GM18511 (cell line): ENCODE measurements at regions not wholly inside any gene's neighbourhood (a gene's known extent, or its start where the extent isn't known, plus 50 kb on each side); places are given as distances from the start of the nearest gene placed in this dataset.
"Not testable (repeated sequence)": the region's sequence is repeated elsewhere in the genome, so short reads cannot be mapped to it uniquely, and the experiment has no call there.

Experiments used
- ATAC-seq: cut with Tn5 transposase; IDR thresholded peaks from one replicate; pipeline ENCODE4 v1.9.1; 2021; ENCODE audit warnings: mild to moderate bottlenecking, moderate library complexity; ENCODE audit not compliant: unreplicated experiment

- ATAC-seq: no peak
Measured at GRCh38 chr16:63689068-63689467, 1432.8 kb downstream of the CDH11 start.

DNA sequence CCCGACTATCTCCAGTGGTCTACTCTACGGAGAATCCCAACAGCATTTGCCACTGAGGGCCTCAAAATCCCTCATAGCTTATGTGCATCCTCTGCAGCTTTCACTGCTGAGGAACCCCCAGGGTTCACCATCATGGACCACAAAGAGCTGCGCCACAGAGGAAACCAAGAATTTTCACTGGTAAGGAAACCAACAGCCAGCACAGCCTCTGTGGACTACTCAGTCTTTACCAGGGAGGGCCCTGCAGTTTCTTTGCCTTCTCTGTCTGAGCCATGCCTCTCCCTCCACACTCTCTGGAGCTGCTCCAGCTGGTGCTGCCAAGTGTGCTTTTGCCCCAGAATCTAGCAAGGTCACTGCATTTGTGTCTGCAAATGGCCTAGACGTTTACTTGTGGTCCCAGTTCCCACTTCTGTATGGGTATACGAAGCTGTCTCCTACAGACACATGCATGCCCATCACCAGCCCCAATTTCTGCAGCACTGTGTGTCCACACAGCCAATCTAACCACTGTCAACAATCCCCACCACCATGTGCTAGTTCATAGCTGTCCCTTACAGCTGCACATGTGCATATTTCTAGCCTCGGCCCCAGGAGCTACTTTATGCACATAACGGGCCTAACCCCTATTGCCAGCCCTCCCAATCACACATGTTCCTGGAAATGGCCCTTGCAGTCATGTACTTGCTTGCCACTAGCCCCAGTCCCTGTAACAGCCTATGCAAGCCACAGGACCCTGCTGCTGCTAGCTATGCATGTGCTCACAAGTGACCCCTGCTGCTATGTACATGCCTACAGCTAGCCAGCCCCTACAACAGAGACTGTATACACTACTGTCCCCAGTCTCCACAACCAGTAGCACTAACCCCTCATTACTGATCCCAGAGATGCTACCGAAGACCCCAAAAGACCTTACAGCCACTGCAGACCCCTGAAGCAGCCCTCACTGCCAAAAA lies 1437.4 kb downstream of the CDH11 start:
- no peak for ATAC-seq

GRCh38 chr16:63682844-63683243 lies 1439.0 kb downstream of the CDH11 start:
- no peak for ATAC-seq

DNA sequence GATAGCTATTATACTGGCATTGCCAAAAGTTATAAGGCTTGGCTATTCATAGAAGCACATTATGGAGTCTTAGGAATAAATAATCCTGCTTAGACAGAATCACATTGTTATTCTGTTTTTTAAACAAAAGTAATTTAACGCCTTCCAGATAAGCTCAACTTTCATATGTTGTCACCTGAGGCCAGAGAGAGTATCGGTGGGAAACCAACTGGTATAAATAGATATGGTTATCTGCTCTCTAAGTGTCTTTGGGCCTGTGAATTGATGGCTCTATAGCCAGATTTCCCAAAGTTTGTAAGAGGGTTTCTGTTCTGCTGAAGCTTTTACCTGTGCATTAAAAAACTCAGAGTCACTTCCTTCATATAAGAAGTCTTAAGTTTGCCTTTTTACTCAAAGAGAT lies 1449.4 kb downstream of the CDH11 start:
- no peak for ATAC-seq

GRCh38 chr16:63663155-63663554 lies 1458.7 kb downstream of the CDH11 start:
- ATAC-seq: no peak

- no peak for ATAC-seq
Measured at GRCh38 chr16:63655846-63656245, 1466.0 kb downstream of the CDH11 start.

GRCh38 chr16:63653044-63653839 lies 1468.6 kb downstream of the CDH11 start:
- ATAC-seq: no peak

- no peak for ATAC-seq
Measured at GRCh38 chr16:63652091-63652490, 1469.8 kb downstream of the CDH11 start.

- no peak for ATAC-seq
Measured at GRCh38 chr16:63650550-63650949, 1471.3 kb downstream of the CDH11 start.

DNA sequence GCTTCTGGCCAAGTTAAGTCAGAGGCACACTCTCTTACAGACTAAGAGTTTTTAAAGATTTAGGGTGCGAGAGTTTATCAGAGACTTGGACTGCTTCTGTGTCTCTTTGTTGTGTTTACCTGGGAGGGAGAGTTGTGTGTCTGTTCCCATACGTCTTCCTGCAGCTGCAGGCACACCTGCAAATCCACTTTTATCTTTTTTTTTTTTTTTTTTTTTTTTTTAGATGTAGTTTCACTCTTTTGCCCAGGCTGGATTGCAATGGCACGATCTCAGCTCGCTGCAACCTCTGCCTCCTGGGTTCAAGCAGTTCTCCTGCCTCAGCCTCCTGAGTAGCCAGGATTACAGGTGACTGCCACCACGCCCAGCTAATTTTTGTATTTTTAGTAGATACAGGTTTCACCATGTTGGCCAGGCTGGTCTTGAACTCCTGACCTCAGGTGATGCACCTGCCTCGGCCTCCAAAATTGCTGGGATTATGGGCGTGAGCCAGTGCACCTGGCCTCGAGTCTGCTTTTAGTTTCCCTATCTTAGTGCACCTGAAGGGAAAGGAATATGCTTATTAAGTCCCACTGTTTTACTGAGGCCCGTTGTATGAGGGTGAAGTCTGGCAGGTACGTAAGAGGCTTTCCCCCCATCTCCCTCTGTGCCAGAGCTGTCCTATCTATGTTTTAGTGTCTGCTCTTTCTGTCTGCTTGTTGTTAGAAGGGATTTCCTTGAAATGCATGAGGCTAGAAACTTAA lies 1488.0 kb downstream of the CDH11 start:
- not testable (repeated sequence) for ATAC-seq

DNA sequence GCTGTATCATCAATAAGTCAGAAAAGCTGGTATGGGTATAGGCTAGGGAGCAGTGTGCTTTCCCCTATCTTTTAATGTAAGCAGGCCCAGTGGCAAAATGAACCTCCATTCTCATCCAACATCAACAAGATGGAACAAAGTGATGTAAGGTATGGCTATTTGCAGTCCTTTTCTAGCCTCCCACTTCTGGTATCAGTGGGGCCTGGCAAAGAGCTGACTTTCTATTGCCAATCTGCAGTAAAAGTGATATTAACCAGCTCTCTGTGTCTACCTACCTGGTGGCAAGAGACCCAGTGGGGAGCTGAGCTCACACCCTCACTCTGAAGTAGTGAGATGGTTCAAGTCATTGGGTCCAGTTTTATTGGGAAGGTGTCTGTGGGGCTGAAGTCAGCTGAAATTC lies 1492.6 kb downstream of the CDH11 start:
- ATAC-seq: no peak

GRCh38 chr16:63628812-63629211 lies 1493.1 kb downstream of the CDH11 start:
- ATAC-seq: no peak

DNA sequence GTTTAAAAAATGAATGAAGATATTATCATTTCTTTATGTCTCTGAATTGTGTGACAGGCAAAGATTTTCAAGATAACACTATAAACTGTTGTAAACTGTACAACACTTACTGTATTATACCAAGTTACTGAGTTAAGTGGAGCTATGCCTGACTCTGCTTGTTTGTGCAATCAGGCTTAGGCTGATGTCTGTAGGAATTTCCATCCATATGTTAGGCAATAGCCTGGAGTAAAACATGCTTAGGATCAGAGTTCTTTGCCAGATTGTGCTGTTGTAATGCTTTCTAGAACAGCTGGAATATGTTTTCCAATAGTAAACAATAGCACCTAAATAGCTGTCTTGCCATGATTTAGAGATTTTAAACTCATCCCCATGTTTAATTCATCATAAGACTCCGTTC lies 1496.7 kb downstream of the CDH11 start:
- ATAC-seq: no peak

GRCh38 chr16:63623551-63624039 lies 1498.3 kb downstream of the CDH11 start:
- ATAC-seq: no peak

DNA sequence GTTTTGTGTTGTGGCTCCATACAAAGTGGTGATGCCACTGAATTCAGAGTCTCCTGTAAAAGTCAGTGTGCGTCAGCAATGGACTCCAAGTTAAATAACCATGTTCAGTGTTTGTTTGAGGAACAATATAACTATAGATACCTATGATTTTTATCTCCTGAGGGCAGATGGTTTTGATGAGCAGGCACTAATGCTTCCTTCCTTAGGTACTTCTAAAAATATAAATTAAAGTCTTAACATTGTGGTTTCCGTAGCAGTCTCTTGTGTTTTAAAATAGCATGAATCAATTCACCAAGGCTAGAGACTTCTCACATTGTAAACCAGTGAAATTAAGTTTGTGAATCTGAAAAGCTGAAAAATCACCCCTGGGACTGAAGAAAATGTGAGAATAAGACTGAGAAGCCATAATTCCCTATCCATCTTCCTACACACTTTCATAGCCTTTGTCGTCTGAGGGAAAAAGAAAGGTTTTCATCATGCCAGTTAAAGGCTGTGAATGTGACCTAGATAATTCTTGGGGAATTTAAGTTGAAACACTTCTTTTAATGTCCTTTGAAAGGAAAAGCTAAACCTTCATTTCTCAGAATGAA lies 1502.9 kb downstream of the CDH11 start:
- ATAC-seq: no peak

GRCh38 chr16:63617990-63618763 lies 1503.7 kb downstream of the CDH11 start:
- ATAC-seq: no peak

GRCh38 chr16:63617047-63617989 lies 1504.5 kb downstream of the CDH11 start:
- no peak for ATAC-seq

GRCh38 chr16:63614429-63614828 lies 1507.4 kb downstream of the CDH11 start:
- no peak for ATAC-seq

DNA sequence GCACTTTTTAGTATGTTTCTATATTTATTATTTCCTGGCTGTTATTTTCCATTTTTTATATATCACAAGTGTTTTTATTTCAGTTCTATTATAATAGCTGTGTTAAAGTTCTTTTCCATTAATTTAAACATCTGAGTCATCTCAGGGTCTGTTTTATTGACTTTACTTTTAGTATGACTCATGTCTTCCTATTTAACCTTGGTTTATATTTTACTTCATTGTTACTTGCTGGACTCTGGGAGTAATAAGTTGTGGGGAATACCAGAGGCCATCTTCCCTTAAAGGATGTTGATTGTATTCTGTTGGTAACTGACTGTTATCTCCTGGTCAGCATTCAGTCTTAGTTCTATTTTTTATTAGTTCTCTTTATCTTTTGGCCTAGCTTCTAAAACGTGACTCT lies 1508.2 kb downstream of the CDH11 start:
- no peak for ATAC-seq
